ENCODE measurements at regions not wholly inside any gene's neighbourhood (a gene's known extent, or its start where the extent isn't known, plus 50 kb on each side); places are given as distances from the start of the nearest gene placed in this dataset.

- Histone ChIP-seq H3K79me2 (replicated peaks; ENCODE audit: insufficient read depth) (no peaks in the 10 kb centered on the region), H3F3A (replicated peaks; ENCODE audit: low read depth) (no peaks in the 10 kb centered on the region), H3K4me2 (no peak overlapping the region), H2AFZ (no peak overlapping the region), H3K9me2 (ENCODE audit: insufficient read depth) (peaks cover 27% of the 10 kb centered on the region), H3K27me3 (ENCODE audit: insufficient read depth) (no peaks in the 10 kb centered on the region), H4K20me1 (replicated peaks; ENCODE audit: insufficient read depth) (no peaks in the 10 kb centered on the region), H3K4me1 (ENCODE audit: insufficient read depth) (no peaks in the 10 kb centered on the region), H3K4me3 (no peak overlapping the region), H3K36me3 (ENCODE audit: insufficient read depth) (no peaks in the 10 kb centered on the region; the same call in 1 of the 2 replicates), H3K27ac (ENCODE audit: low read depth) (no peak overlapping the region)
- H3K4me3 Mint-ChIP-seq, result no peak overlapping the region
- H3K27me3 Mint-ChIP-seq (ENCODE audit: insufficient read depth, low read depth, poor library complexity), result no peaks in the 10 kb centered on the region
- no peak for DNase-seq (ENCODE audit: low spot score)
- H3K36me3 Mint-ChIP-seq (ENCODE audit: low read depth), result peaks cover 17% of the 10 kb centered on the region
- H3K9me3 Mint-ChIP-seq, result peaks cover 17% of the 10 kb centered on the region
- no peaks in the 10 kb centered on the region for H3K4me1 Mint-ChIP-seq
- H3K27ac Mint-ChIP-seq, result no peak overlapping the region
- ATAC-seq, result no peak
- no peak for TF ChIP-seq EZH2phosphoT487 (IDR thresholded peaks at IDR 0.05; ENCODE audit: unreplicated experiment)
- TF ChIP-seq STAT1 (IDR thresholded peaks at IDR 0.05; ENCODE audit: unreplicated experiment), result no peak
- TF ChIP-seq CTCF (conservative IDR thresholded peaks at IDR 0.05; ENCODE audit: low read depth in 2 of 2), result no peak
- no peak for TF ChIP-seq NANOG (IDR thresholded peaks at IDR 0.05; ENCODE audit: borderline replicate concordance)
- TF ChIP-seq ETS1 (IDR thresholded peaks at IDR 0.05), result no peak
- TF ChIP-seq ZNF114 (CRISPR knock-in tag; IDR thresholded peaks at IDR 0.05), result no peak
- no peak for TF ChIP-seq REST (IDR thresholded peaks at IDR 0.05; ENCODE audit: unreplicated experiment)
- no peak for TF ChIP-seq POLR2AphosphoS5 (IDR thresholded peaks at IDR 0.05; ENCODE audit: low read depth)
- TF ChIP-seq ZNF331 (CRISPR knock-in tag; IDR thresholded peaks at IDR 0.05; ENCODE audit: low read depth), result no peak
- no peak for TF ChIP-seq ZNF462 (CRISPR knock-in tag; IDR thresholded peaks at IDR 0.05)
- TF ChIP-seq JUNB (IDR thresholded peaks at IDR 0.05; ENCODE audit: unreplicated experiment), result no peak
- no peak for TF ChIP-seq EZH2 (IDR thresholded peaks at IDR 0.05; ENCODE audit: low read depth, unreplicated experiment)
- no peak for TF ChIP-seq CREB1 (CRISPR knock-in tag; IDR thresholded peaks at IDR 0.05; ENCODE audit: low read depth)
Observed at GRCh38 chr2:145421841-145422240, 901.9 kb upstream of the ZEB2 start.

All from GM23338 (cell line).